SK-N-SH (cell line): ENCODE measurements at regions not wholly inside any gene's neighbourhood (a gene's known extent, or its start where the extent isn't known, plus 50 kb on each side); places are given as distances from the start of the nearest gene placed in this dataset.
A peak's percentile ranks its signal among the peaks of the same experiment; 100 is the strongest.

ENCODE experiments used
- CTCF ChIA-PET: fragments of 300-600, 350-600 bp; formaldehyde crosslinking; extraction: SDS; loops from one replicate; lab custom pipeline; 2021; lab: Yijun Ruan, JAX
- POLR2A ChIA-PET: fragments of 350-600 bp; sonication (Branson Sonifier 250); formaldehyde crosslinking; extraction: SDS; loops from one replicate; lab custom pipeline; 2020; ENCODE audit warnings: antibody characterized with exemption, inconsistent platforms; lab: Yijun Ruan, JAX
- DNase-seq: peaks from one replicate; pipeline ENCODE4 v3.0.0; 2012
- H2AFZ ChIP-seq: fragments of 200-600 bp; sonication (generic); 2 replicates; pipeline ENCODE4 v1.8.1; 2016; ENCODE audit warnings: antibody characterized with exemption, mild to moderate bottlenecking, low read depth
- H3F3A ChIP-seq: fragments of 200-600 bp; sonication (generic); replicated peaks from 2 replicates; pipeline ENCODE3; 2016; ENCODE audit warnings: antibody characterized with exemption, mild to moderate bottlenecking; ENCODE audit not compliant: insufficient read depth
- H3K27ac ChIP-seq, 2 experiments: fragments of 200-500 bp in 1 of 2; fragments of 200-600 bp in 1 of 2; sonication (Bioruptor generic) in 1 of 2; sonication (generic), shearing (Covaris generic) in 1 of 2; 2 replicates each; pipeline versions ENCODE4 v1.5.1 to v1.6.1; 2014 to 2016; ENCODE audit warnings: low read depth in 2 of 2, inconsistent platforms in 1 of 2, low read length in 1 of 2, mild to moderate bottlenecking in 1 of 2, mixed read lengths in 1 of 2
- H3K27me3 ChIP-seq: fragments of 200-600 bp; sonication (generic), shearing (Covaris generic); 2 replicates; pipeline ENCODE4 v1.6.1; 2016; ENCODE audit warnings: mixed run types; ENCODE audit not compliant: insufficient read depth
- H3K36me3 ChIP-seq, 2 experiments: fragments of 200-500 bp in 1 of 2; fragments of 200-600 bp in 1 of 2; sonication (Bioruptor generic) in 1 of 2; sonication (generic) in 1 of 2; replicated peaks in 1 of 2; 2 replicates each; pipeline versions ENCODE3 to v1.5.1; 2014 to 2016; ENCODE audit warnings: low read length in 1 of 2, mild to moderate bottlenecking in 1 of 2; ENCODE audit not compliant: insufficient read depth in 2 of 2, control insufficient read depth in 1 of 2
- H3K4me1 ChIP-seq, 2 experiments: fragments of 200-500 bp in 1 of 2; fragments of 200-600 bp in 1 of 2; sonication (Bioruptor generic) in 1 of 2; sonication (generic), shearing (Covaris generic) in 1 of 2; 2 replicates each; pipeline versions ENCODE4 v1.5.1 to v1.6.1; 2014 to 2016; ENCODE audit warnings: low read depth in 1 of 2, low read length in 1 of 2, mixed run types in 1 of 2; ENCODE audit not compliant: insufficient read depth in 2 of 2, control insufficient read depth in 1 of 2
- H3K4me2 ChIP-seq: fragments of 200-600 bp; sonication (generic), shearing (Covaris generic); 2 replicates; pipeline ENCODE4 v1.6.1; 2017; ENCODE audit warnings: mixed run types
- H3K4me3 ChIP-seq, 2 experiments: fragments of 200-500 bp in 1 of 2; fragments of 200-600 bp in 1 of 2; sonication (Bioruptor generic) in 1 of 2; sonication (generic), shearing (Covaris generic) in 1 of 2; 2 replicates each; pipeline versions ENCODE4 v1.5.1 to v1.8.1; 2014 to 2016; ENCODE audit warnings: low read depth in 2 of 2, inconsistent platforms in 1 of 2, low read length in 1 of 2, mild to moderate bottlenecking in 1 of 2, mixed read lengths in 1 of 2, moderate library complexity in 1 of 2
- H3K79me2 ChIP-seq: fragments of 200-600 bp; sonication (generic); 2 replicates; pipeline ENCODE4 v1.8.1; 2017; ENCODE audit warnings: mild to moderate bottlenecking; ENCODE audit not compliant: insufficient read depth
- H3K9ac ChIP-seq: fragments of 200-600 bp; sonication (generic); 2 replicates; pipeline ENCODE4 v1.6.1; 2017; ENCODE audit warnings: mixed run types
- H3K9me2 ChIP-seq: fragments of 200-600 bp; sonication (generic); 2 replicates; pipeline ENCODE4 v1.6.1; 2017; ENCODE audit warnings: mixed run types
- H3K9me3 ChIP-seq: fragments of 200-600 bp; sonication (generic); 2 replicates; pipeline ENCODE4 v1.6.1; 2017; ENCODE audit warnings: mixed run types, mild to moderate bottlenecking, moderate library complexity
- H4K20me1 ChIP-seq: fragments of 200-600 bp; sonication (generic); 2 replicates; pipeline ENCODE4 v1.6.1; 2017; ENCODE audit warnings: mild to moderate bottlenecking, mixed run types; ENCODE audit not compliant: insufficient read depth
- CTCF ChIP-seq: fragments of 200-600 bp; sonication (generic); IDR thresholded peaks from 2 replicates; pipeline ENCODE4 v1.6.1; 2017; ENCODE audit warnings: antibody characterized with exemption, mild to moderate bottlenecking, moderate library complexity
- ELF1 ChIP-seq: IDR thresholded peaks from 2 replicates; pipeline ENCODE4 v1.4.0; 2012
- FOSL2 ChIP-seq: IDR thresholded peaks from 2 replicates; pipeline ENCODE4 v1.4.0; 2012; ENCODE audit warnings: low read depth, mild to moderate bottlenecking, moderate library complexity, borderline replicate concordance
- FOXM1 ChIP-seq: IDR thresholded peaks from 2 replicates; pipeline ENCODE4 v1.4.0; 2012; ENCODE audit warnings: low read depth, mild to moderate bottlenecking
- GABPA ChIP-seq: IDR thresholded peaks from 2 replicates; pipeline ENCODE4 v1.4.0; 2012; ENCODE audit warnings: low read depth, mild to moderate bottlenecking
- GATA2 ChIP-seq: sonication (generic); formaldehyde crosslinking; IDR thresholded peaks from 2 replicates; pipeline ENCODE4 v1.5.0; 2020; ENCODE audit warnings: mild to moderate bottlenecking, missing genetic modification reagents
- MEF2A ChIP-seq: IDR thresholded peaks from 2 replicates; pipeline ENCODE4 v1.4.0; 2012; ENCODE audit warnings: low read depth, borderline replicate concordance
- MXI1 ChIP-seq: IDR thresholded peaks from 2 replicates; pipeline ENCODE4 v1.6.1; 2012; ENCODE audit warnings: mild to moderate bottlenecking, low read depth, low read length, improper control_type of control experiment
- NRF1 ChIP-seq: IDR thresholded peaks from 2 replicates; pipeline ENCODE4 v1.6.1; 2012; ENCODE audit warnings: low read depth, mild to moderate bottlenecking, low read length
- RAD21 ChIP-seq: IDR thresholded peaks from 2 replicates; pipeline ENCODE4 v1.6.1; 2012; ENCODE audit warnings: mild to moderate bottlenecking, low read length
- REST ChIP-seq: IDR thresholded peaks from 2 replicates; pipeline ENCODE4 v1.6.1; 2012; ENCODE audit warnings: mild to moderate bottlenecking, low read depth, low read length, moderate library complexity
- RFX5 ChIP-seq: IDR thresholded peaks from 2 replicates; pipeline ENCODE4 v1.6.1; 2012; ENCODE audit warnings: mild to moderate bottlenecking, improper control_type of control experiment, low read length
- RXRA ChIP-seq: IDR thresholded peaks from 2 replicates; pipeline ENCODE4 v1.4.0; 2012; ENCODE audit warnings: low read depth, mild to moderate bottlenecking, borderline replicate concordance
- SIN3A ChIP-seq: IDR thresholded peaks from 2 replicates; pipeline ENCODE4 v1.6.1; 2012; ENCODE audit warnings: low read depth, mild to moderate bottlenecking, low read length, moderate library complexity, borderline replicate concordance
- TCF12 ChIP-seq: IDR thresholded peaks from 2 replicates; pipeline ENCODE4 v1.4.0; 2012
- USF2 ChIP-seq: fragments of 150-350 bp; IDR thresholded peaks from 2 replicates; pipeline ENCODE4 v1.6.1; 2017; ENCODE audit warnings: antibody characterized with exemption, low read length, low read depth, borderline replicate concordance
- WGBS: methylation state at CpG from one replicate; pipeline ENCODE4 v1.1.6; 2017; ENCODE audit warnings: low lambda C conversion rate; 5-methylcytosine and 5-hydroxymethylcytosine counted together

GRCh38 chr12:126064028-126064427 is 998.8 kb downstream of the AACS start:
- TF ChIP-seq FOSL2 = no peak
- no peak for TF ChIP-seq SIN3A
- TF ChIP-seq RAD21 = no peak
- peak; percentile 88 for TF ChIP-seq REST
- Histone ChIP-seq H3K9ac (no peak overlapping the region), H3K36me3 (no peaks in the 10 kb centered on the region), H3K79me2 (no peaks in the 10 kb centered on the region), H3K9me2 (no peaks in the 10 kb centered on the region), H3K27ac (no peak overlapping the region), H3K4me2 (no peak overlapping the region), H3K27me3 (no peaks in the 10 kb centered on the region), H3K4me1 (no peaks in the 10 kb centered on the region), H3K4me3 (no peak overlapping the region), H2AFZ (no peak overlapping the region), H3F3A (no peaks in the 10 kb centered on the region), H4K20me1 (no peaks in the 10 kb centered on the region), H3K9me3 (no peaks in the 10 kb centered on the region)
- POLR2A ChIA-PET = no interaction called here
- no peak for DNase-seq
- WGBS = 41% methylated on average over 5 of the region's 5 CpGs
- CTCF ChIA-PET = interaction anchor here (0.6 kb wide), 1 partner anchor 1317 kb away, joined by 3 read pairs; no protein-coding TSS in a partner anchor

- POLR2A ChIA-PET = no interaction called here
- WGBS = 16% methylated on average over 3 of the region's 3 CpGs
These were observed 1002.5 kb downstream of the AACS start for GRCh38 chr12:126067626-126068329.

More at GRCh38 chr12:126067626-126068329, 1002.5 kb downstream of the AACS start:
- Histone ChIP-seq H3F3A (no peaks in the 10 kb centered on the region), H4K20me1 (no peaks in the 10 kb centered on the region), H3K79me2 (no peaks in the 10 kb centered on the region), H3K9ac (no peak overlapping the region)
- TF ChIP-seq ELF1 (no peak), MEF2A (no peak), CTCF (no peak), NRF1 (no peak), GABPA (no peak), RFX5 (no peak), SIN3A (no peak), MXI1 (no peak), FOXM1 (no peak), RXRA (no peak), GATA2 (CRISPR knock-in tag) (no peak), TCF12 (no peak), USF2 (no peak)
- TF ChIP-seq, all 33 proteins: peak for 0
- Histone ChIP-seq H3K36me3 (no peaks in the 10 kb centered on the region), H2AFZ (no peak overlapping the region), H3K4me3 (no peak overlapping the region), H3K27me3 (no peaks in the 10 kb centered on the region), H3K9me3 (no peaks in the 10 kb centered on the region), H3K4me2 (no peak overlapping the region), H3K9me2 (no peaks in the 10 kb centered on the region), H3K27ac (no peak overlapping the region), H3K4me1 (no peaks in the 10 kb centered on the region)
- CTCF ChIA-PET = interaction anchor here (1.5 to 3.3 kb wide), 3 partner anchors 10 to 680 kb away, joined by 10 to 27 read pairs (median 16); no protein-coding TSS in a partner anchor
- no peak for DNase-seq
